MM.1S (cell line): ENCODE measurements at regions not wholly inside any gene's neighbourhood (a gene's known extent, or its start where the extent isn't known, plus 50 kb on each side); places are given as distances from the start of the nearest gene placed in this dataset.

Experiments
- DNase-seq: peaks from one replicate; pipeline ENCODE4 v3.0.0-alpha.2; 2015
- H2AFZ ChIP-seq: fragments of 300-600 bp; sonication (generic); 2 replicates; pipeline ENCODE4 v1.6.0; 2016; ENCODE audit warnings: antibody characterized with exemption, low read length
- H3F3A ChIP-seq: fragments of 300-600 bp; sonication (generic); 2 replicates; pipeline ENCODE4 v1.6.1; 2016; ENCODE audit warnings: mild to moderate bottlenecking, antibody characterized with exemption, low read length, moderate library complexity, mixed read lengths; ENCODE audit not compliant: insufficient read depth
- H3K27ac ChIP-seq: fragments of 300-600 bp; sonication (generic); 2 replicates; pipeline ENCODE4 v1.5.1; 2016; ENCODE audit warnings: mild to moderate bottlenecking, low read length
- H3K27me3 ChIP-seq: fragments of 300-600 bp; sonication (generic); replicated peaks from 2 replicates; pipeline ENCODE4 v1.6.0; 2016; ENCODE audit warnings: low read length; ENCODE audit not compliant: insufficient read depth
- H3K36me3 ChIP-seq: fragments of 300-600 bp; sonication (generic); replicated peaks from 2 replicates; pipeline ENCODE4 v1.6.1; 2016; ENCODE audit warnings: mild to moderate bottlenecking, low read length, mixed read lengths; ENCODE audit not compliant: insufficient read depth
- H3K4me1 ChIP-seq: fragments of 300-600 bp; sonication (generic); 2 replicates; pipeline ENCODE4 v1.6.1; 2016; ENCODE audit warnings: low read length, mixed read lengths
- H3K4me2 ChIP-seq: fragments of 300-600 bp; sonication (generic); 2 replicates; pipeline ENCODE4 v1.6.0; 2016; ENCODE audit warnings: low read depth, low read length
- H3K4me3 ChIP-seq: fragments of 300-600 bp; sonication (generic); 2 replicates; pipeline ENCODE4 v1.5.1; 2016; ENCODE audit warnings: low read length, mixed read lengths
- H3K79me2 ChIP-seq: fragments of 300-600 bp; sonication (generic); 2 replicates; pipeline ENCODE4 v1.6.1; 2016; ENCODE audit warnings: mixed run types, low read length, mixed read lengths
- H3K9ac ChIP-seq: fragments of 300-600 bp; sonication (generic); 2 replicates; pipeline ENCODE4 v1.6.1; 2016; ENCODE audit warnings: low read length, mixed read lengths
- H3K9me2 ChIP-seq: fragments of 300-600 bp; sonication (generic); replicated peaks from 2 replicates; pipeline ENCODE4 v1.6.1; 2016; ENCODE audit warnings: mild to moderate bottlenecking, low read length, mixed read lengths; ENCODE audit not compliant: insufficient read depth
- H3K9me3 ChIP-seq: fragments of 300-600 bp; sonication (generic); replicated peaks from 2 replicates; pipeline ENCODE4 v1.6.1; 2016; ENCODE audit warnings: mild to moderate bottlenecking, low read length, mixed read lengths; ENCODE audit not compliant: insufficient read depth
- H4K20me1 ChIP-seq: fragments of 300-600 bp; sonication (generic); 2 replicates; pipeline ENCODE4 v1.6.1; 2016; ENCODE audit warnings: mild to moderate bottlenecking, low read length, moderate library complexity, mixed read lengths; ENCODE audit not compliant: insufficient read depth
- CTCF ChIP-seq: fragments of 300-600 bp; sonication (generic); IDR thresholded peaks from 2 replicates; pipeline ENCODE4 v1.5.1; 2016; ENCODE audit warnings: antibody characterized with exemption, low read length, mixed read lengths
- EZH2 ChIP-seq: fragments of 300-600 bp; sonication (generic); optimal IDR thresholded peaks from 2 replicates; pipeline ENCODE3; 2017; ENCODE audit warnings: low read depth, mild to moderate bottlenecking, antibody characterized with exemption, low read length, mixed read lengths
- EZH2phosphoT487 ChIP-seq: fragments of 300-600 bp; sonication (generic); IDR thresholded peaks from 2 replicates; pipeline ENCODE4 v1.6.1; 2018; ENCODE audit warnings: antibody characterized with exemption, low read length

GRCh38 chr1:222892137-222892769, 77.4 kb downstream of the DISP1 start:
- no peak overlapping the region for H2AFZ ChIP-seq
- H3K9me2 ChIP-seq: no peaks in the 10 kb centered on the region
- H3K9me3 ChIP-seq: no peaks in the 10 kb centered on the region
- no peak overlapping the region for H3K27ac ChIP-seq
- H3K9ac ChIP-seq: no peak overlapping the region
- TF ChIP-seq EZH2phosphoT487 (no peak), EZH2 (no peak), CTCF (no peak)
- H3K4me2 ChIP-seq: no peak overlapping the region
- H3K36me3 ChIP-seq: no peaks in the 10 kb centered on the region
- no peaks in the 10 kb centered on the region for H3K4me1 ChIP-seq
- no peaks in the 10 kb centered on the region for H4K20me1 ChIP-seq
- H3K27me3 ChIP-seq: no peaks in the 10 kb centered on the region
- H3K79me2 ChIP-seq: no peaks in the 10 kb centered on the region
- no peak overlapping the region for H3K4me3 ChIP-seq
- no peaks in the 10 kb centered on the region for H3F3A ChIP-seq
- DNase-seq: no peak

- DNase-seq: no peak
- no peaks in the 10 kb centered on the region for H4K20me1 ChIP-seq
- no peaks in the 10 kb centered on the region for H3K79me2 ChIP-seq
- H3K4me1 ChIP-seq: no peaks in the 10 kb centered on the region
- H3K27ac ChIP-seq: no peak overlapping the region
- no peak overlapping the region for H3K4me2 ChIP-seq
- no peak overlapping the region for H2AFZ ChIP-seq
- H3F3A ChIP-seq: no peaks in the 10 kb centered on the region
- no peaks in the 10 kb centered on the region for H3K9me2 ChIP-seq
- H3K4me3 ChIP-seq: no peak overlapping the region
- no peaks in the 10 kb centered on the region for H3K9me3 ChIP-seq
- no peak for TF ChIP-seq CTCF
- no peak for TF ChIP-seq EZH2
- TF ChIP-seq EZH2phosphoT487: no peak
- H3K36me3 ChIP-seq: no peaks in the 10 kb centered on the region
- H3K9ac ChIP-seq: no peak overlapping the region
- H3K27me3 ChIP-seq: no peaks in the 10 kb centered on the region
These were observed 78.4 kb downstream of the DISP1 start for GRCh38 chr1:222893255-222893654.

- H4K20me1 ChIP-seq: no peaks in the 10 kb centered on the region
- H3K27ac ChIP-seq: no peak overlapping the region
- no peak overlapping the region for H3K4me2 ChIP-seq
- H3K79me2 ChIP-seq: no peaks in the 10 kb centered on the region
- DNase-seq: no peak
- H3K9me3 ChIP-seq: no peaks in the 10 kb centered on the region
- H3K9me2 ChIP-seq: no peaks in the 10 kb centered on the region
- H2AFZ ChIP-seq: no peak overlapping the region
- H3K4me1 ChIP-seq: no peaks in the 10 kb centered on the region
- no peaks in the 10 kb centered on the region for H3K27me3 ChIP-seq
- H3K36me3 ChIP-seq: no peaks in the 10 kb centered on the region
- H3K9ac ChIP-seq: no peak overlapping the region
- H3K4me3 ChIP-seq: no peak overlapping the region
- TF ChIP-seq CTCF (no peak), EZH2phosphoT487 (no peak), EZH2 (no peak)
- no peaks in the 10 kb centered on the region for H3F3A ChIP-seq
These were observed 79.5 kb downstream of the DISP1 start for GRCh38 chr1:222894331-222894730.
